Stimulated activated CD4-positive, alpha-beta T cell treated with anti-CD3 and anti-CD28 coated beads, Interleukin-12 subunit alpha, Interleukin-12 subunit beta, amount 100 ng/mL, for 48 hours (primary cell): ENCODE measurements at regions not wholly inside any gene's neighbourhood (a gene's known extent, or its start where the extent isn't known, plus 50 kb on each side); places are given as distances from the start of the nearest gene placed in this dataset.
"Not testable (repeated sequence)": the region's sequence is repeated elsewhere in the genome, so short reads cannot be mapped to it uniquely, and the experiment has no call there.

ENCODE experiments used
- DNase-seq, 3 donors: peaks; one replicate each; pipeline ENCODE4 v3.0.0-alpha.2; 2020; ENCODE audit warnings: low read depth in 2 of 3, low spot score in 1 of 3

DNA sequence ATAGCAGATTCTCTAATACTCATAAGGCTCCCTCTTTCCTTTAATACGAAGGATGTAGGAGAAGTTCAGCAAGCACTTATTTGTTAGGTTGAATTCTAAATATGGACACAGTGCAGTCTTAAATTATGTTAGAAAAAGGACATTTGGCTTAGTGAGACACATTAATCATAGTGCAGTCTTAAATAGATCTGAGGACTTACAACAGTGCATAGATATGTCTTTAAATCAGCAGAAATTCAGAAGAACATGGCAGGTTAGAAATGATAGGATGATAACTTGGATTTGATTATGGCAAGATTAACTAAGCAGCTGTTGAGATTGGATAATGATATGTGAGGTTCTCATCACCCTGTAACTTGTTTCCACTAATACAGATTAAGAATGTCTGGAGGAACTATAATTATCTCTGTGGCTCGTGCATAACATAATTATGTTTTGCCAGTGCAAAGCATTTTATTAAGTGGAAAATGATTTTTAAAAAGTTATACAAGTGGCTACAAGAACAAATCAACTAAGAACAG is 485.9 kb downstream of the USP25 start:
- no peak for DNase-seq

- no peak for DNase-seq
Measured at GRCh38 chr21:16216288-16216962, 486.6 kb downstream of the USP25 start.

- no peak for DNase-seq
Measured at GRCh38 chr21:16218682-16219343, 489.0 kb downstream of the USP25 start.

- not testable (repeated sequence) for DNase-seq
Measured at GRCh38 chr21:16224756-16225155, 495.0 kb downstream of the USP25 start.

GRCh38 chr21:16239659-16240265 is 510.0 kb downstream of the USP25 start:
- no peak for DNase-seq

DNA sequence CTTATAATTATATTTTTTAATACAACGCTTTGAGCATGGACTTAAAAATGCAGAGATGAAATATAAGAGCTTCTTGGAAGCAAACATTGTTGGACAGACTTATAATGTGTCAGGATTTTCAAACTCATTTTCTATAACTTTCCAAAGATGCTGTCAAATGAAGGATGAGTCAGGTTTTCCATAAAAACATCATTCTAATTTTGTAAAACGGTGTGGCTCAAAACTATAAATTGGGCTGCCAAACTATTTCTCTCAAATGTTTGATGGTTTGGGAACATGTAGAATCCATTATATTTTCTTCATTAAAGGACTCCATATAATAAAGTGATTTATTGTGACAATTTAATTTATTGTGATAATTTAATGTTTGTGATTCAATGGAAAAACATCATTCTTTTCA is 511.2 kb downstream of the USP25 start:
- DNase-seq, result no peak

- DNase-seq, result no peak
Measured at GRCh38 chr21:16241479-16241963, 511.7 kb downstream of the USP25 start.

- DNase-seq, result no peak
Measured at GRCh38 chr21:16243396-16243795, 513.6 kb downstream of the USP25 start.

DNA sequence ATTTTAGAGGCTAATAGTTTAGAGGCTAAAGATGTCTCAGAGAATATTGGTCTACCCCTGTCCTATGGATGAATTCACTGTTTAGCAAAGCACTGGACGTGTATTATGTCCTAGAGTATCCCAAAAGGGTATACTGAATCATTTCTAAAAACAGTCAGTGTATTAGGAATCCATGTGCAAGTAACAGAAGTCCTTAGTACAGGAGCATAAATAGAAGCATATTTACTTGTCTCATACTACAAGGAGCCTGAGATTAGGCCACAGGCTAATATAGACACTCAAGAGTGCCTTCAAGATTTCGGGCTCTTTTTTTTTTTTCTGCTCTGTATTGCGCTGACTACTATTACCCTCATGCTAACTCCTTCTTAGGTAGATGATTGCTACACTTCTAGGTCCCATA is 518.9 kb downstream of the USP25 start:
- DNase-seq, result no peak

- no peak for DNase-seq
Measured at GRCh38 chr21:16250273-16250672, 520.5 kb downstream of the USP25 start.

GRCh38 chr21:16258844-16259611 is 529.2 kb downstream of the USP25 start:
- no peak for DNase-seq

- DNase-seq, result no peak
Measured at GRCh38 chr21:16262091-16262490, 532.3 kb downstream of the USP25 start.

DNA sequence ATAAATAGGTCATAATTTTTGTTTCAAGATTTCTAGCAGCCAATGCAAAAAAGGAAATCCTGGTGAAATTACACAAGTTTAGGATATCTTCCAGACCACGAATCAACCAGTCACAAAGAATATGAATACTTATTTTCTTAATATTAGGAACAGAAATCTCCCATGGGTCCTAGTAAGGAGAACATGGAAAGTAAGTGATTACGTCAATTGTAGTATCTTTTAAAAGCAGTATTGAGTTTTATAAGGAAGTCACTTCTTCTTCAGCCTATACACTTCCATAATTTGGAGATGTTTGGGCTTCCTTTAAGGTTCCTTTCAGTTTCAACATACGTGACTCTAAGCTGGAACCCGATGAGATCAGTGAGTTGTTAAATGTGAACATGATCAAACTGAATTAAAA is 534.5 kb downstream of the USP25 start:
- DNase-seq, result no peak

DNA sequence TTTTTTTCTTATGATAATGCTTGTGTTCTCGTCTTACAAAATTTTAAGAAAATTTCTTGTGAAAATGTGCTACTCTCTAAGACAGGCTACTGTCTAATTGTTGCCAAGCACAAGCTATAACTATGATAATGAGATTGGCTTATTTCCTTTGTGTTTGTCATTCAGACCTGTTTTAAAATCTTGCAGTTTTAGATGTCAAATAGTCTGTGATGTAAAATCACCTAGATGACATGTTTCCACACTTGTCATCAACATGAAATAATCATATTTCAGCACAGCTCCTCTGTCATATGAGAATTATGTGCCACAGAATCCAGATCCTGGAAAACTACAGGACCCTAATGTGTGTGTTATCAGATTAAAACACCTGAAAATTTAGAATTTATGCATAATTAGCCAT is 539.7 kb downstream of the USP25 start:
- no peak for DNase-seq

DNA sequence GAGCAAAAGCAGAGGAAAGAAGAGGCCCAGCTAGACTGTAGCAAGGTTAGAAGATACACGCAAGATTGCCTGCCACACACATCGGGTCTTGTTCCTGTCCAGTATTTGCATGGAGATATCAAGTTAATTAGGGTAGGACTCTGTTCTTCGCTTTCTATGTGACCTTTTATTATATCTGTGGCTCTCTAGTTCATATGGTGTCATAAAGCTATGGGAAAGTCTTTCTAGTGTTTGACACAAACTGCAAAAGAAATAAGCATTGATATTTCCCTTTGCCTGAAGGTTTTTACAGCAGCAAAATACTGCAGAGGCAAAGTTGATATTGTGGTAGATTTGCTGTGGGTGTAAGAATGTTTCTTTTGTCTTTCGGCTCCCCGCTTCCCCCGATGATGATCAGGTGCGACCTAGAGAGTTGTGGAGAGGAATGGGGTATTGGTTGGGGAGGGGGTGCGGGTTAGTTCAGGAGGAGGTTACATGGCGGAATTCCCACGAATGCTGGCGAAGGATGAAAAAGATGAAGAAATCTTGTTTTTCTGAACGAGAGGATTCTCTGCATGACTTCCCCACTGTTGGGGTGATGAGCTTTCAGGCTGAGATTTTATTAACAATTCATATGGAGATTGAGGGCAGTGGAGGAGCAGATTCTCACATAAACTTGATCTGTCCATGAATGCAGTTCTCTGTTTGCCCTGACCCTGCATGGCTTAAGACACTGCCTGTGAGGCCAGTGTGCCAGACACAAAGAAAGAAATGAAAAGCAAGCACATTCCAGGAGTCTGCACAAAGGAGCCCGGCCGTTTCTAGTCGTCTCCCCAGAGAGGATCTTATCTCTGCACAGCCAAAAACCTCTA is 550.2 kb downstream of the USP25 start:
- no peak for DNase-seq

- DNase-seq, result no peak
Measured at GRCh38 chr21:16280686-16281091, 550.9 kb downstream of the USP25 start.

- DNase-seq, result no peak
Measured at GRCh38 chr21:16283516-16283915, 553.7 kb downstream of the USP25 start.

GRCh38 chr21:16285605-16286126 is 555.9 kb downstream of the USP25 start:
- DNase-seq, result no peak

GRCh38 chr21:16287046-16287445 is 557.3 kb downstream of the USP25 start:
- DNase-seq, result no peak

- DNase-seq, result no peak
Measured at GRCh38 chr21:16291296-16291695, 561.5 kb downstream of the USP25 start.
